CD4-positive, alpha-beta T cell treated with Interleukin-17A for 4 hours (primary cell): ENCODE measurements at regions not wholly inside any gene's neighbourhood (a gene's known extent, or its start where the extent isn't known, plus 50 kb on each side); places are given as distances from the start of the nearest gene placed in this dataset.

Source experiments
- DNase-seq: peaks from one replicate; pipeline ENCODE4 v3.0.0-alpha.2; 2020; ENCODE audit warnings: mixed read lengths

DNA sequence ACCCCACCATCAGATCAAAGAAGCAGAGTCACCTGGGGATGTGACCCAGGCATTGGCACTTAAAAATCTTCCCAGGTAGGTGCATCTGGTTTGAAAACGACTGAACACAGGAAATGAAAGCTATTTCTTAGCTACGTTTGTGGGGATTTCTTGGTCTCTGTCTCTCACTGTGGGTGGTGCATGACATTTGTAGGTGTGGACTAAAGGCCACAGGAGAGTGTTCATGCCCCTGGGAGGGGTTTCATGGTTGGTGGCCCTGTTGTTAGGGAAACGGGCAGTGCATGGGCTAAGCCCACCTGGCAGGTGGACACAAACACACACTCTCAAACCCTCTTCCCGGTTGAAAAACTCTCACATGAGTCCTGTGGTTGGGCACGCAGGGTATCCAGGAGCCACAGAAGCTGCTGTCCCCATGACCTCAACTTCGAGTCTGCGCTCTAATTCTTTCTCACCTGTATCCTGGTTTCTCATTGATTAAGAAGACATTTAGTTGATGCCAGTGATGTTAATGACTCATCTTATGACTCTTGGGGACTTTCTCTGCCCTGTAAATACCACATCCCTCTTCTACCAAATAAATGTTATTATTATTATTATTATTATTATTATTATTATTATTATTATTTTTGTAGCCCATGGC, 119.4 kb downstream of the MRPS6 start:
- no peak for DNase-seq

DNA sequence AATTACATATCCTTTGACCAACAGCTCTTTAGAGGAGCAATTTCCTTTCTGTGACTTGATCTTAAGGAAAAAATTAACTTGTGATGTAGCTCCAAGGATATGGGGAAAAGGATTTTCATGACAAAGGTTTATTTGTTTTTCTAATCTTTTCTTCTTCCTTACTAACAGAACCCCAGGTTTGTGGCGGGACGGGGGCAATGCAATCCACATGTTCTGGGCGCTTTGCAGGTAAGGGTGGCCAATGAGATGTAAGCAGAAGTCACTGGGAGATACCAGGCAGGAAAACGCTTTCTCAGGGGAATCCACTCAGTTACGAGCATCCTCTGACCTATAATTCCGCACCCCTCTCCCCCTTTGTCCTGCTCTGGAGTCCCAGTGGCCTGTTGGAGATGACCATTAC, 122.0 kb downstream of the MRPS6 start:
- DNase-seq = no peak

DNA sequence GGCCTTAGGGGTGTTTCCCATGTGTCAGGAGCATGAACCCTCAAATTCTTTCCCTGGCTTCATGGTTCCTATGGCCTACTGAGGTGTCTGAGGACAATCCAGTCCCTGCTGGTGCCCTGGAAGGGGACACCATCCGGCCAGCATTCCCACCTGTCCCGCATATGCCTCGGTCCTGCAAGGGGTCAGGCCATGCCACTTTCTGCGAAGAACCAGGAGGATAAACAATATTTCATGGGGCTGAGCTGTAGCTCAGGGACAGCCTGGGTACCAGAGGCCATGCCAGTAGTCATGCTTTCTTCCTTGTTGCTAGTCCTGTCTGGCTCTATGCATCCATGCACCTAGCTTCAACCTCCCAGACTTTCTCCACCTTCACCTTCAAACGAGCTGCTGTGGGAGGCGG, 123.6 kb downstream of the MRPS6 start:
- no peak for DNase-seq

- no peak for DNase-seq
These were observed 124.2 kb downstream of the MRPS6 start for GRCh38 chr21:34197561-34197960.

DNA sequence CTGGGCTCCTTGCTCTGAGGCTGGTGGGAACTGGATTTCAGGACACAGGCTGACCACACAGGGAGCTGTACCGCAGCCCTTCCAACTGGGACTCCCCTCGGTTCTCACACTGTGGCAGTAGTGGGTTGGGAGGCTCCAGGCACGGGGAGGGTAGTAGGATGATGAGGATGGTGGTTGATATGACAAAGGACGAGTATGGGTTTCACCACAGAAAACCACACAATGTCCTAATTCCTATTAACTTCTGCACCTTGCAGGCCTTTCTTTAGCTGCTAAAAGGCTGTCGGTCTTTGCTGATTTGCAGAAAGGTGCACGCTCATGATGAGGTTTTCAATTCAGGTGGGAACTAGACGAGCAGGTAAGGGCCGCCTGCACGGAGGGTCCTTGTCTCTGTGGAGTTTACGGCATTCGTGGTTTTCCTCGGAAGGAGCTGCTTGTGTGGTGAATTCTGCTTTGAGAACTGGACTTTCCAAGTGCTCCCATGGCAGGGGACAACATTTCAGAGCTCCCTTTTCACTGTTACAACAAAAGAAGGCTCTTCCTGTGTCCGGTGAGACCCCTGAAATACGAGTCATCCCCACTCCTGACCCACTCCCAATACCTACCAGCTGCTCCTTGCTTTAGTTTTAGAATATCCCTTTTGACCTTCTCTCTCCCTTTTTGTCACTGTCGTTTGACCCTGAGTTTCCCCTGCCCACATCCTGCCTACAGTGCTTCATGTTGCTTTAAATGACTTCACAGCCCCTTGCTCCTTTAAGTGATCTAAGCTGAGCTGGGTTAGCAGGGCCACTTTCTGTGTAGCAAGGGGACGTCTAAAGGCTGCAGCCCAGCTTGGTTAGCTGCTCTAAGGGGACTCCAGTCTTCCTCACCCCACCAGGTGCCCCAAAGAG, 125.1 kb downstream of the MRPS6 start:
- peak; percentile 55 for DNase-seq

GRCh38 chr21:34199121-34199910, 125.9 kb downstream of the MRPS6 start:
- peak; percentile 5 for DNase-seq

DNA sequence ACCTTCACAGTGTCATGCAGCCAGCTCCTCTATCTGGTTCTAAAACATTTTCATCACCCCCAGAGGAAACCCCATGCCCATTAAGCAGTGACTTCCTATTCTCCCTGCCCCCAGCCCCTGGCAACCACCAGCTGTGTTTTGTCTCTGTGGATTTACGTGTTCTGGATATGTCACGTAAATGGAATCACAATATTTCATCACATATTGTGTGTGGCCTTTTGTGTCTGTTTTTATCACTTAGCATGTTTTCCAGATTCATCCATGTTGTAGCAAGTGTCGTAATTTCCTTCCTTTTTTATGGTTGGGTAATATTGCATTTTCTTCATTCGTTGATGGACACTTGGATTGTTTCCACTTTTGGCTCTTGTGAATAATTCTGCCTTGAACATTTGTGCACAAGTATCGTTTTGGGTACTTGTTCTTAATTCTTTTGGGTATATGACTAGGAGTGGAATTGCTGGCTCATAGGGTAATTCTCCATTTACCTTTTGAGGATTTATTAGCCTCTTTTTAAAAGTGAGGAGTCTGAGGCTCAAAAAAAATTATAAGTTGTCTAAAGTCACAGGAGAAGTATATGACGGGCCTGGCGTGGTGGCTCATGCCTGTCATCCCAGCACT, 127.0 kb downstream of the MRPS6 start:
- DNase-seq = no peak

DNA sequence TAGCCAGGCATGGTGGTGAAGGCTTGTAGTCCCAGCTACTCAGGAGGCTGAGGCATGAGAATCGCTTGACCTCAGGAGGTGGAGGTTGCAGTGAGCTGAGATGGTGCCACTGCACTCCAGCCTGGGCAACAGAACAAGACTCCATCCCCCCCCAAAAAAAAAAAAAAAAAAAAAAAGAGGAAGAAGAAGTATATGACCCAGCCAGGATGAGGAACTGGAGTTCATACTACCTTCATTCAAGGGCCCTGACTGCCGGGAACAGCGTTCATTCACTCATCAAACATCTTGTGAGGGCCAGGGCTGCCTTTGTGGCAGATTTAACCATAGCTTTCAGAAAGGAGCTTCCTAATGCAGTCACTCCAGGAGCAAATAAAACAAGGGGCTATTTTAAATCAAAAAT, 127.6 kb downstream of the MRPS6 start:
- no peak for DNase-seq

- DNase-seq = peak; percentile 6
These were observed 128.1 kb downstream of the MRPS6 start for GRCh38 chr21:34201481-34201858.

DNA sequence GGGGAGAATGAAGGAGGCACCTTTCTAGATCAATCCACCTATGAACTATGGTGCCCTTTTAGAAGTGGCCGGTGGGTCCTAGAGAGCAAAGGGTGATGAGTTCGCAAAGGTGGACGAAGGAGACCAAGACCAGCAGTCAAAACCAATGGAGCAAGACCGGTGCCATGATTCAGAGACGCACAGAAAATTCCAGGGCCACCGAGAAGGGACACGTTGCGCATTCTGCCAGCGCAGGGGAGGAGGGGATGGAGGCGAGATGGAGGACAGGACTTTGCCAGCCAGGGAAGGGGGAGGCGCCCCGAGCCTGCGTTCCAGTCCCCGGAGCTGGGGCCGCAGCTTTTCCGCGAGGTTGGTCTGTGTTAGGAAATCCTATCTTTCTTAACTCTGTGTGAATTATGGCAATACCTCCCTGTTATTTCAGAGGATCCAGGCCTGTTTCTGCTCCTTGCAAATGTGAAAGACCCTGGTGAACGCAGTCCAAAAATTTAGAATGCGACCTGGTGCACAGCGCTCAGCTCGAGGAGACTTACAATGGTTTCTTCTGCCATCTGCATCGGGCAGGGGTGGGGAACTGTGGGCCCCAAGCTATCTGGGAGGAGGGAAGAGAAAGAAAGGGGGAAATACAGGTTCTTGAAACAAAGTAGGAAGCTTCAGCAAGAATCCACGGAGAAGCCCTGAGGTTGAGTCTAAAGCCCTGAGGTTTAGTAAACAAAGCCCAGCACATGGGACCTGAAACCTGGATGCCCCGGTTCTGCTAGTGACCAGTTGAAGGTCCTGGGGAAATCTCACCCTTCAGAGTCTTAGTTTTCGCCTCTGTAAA, 129.4 kb downstream of the MRPS6 start:
- DNase-seq = peak; percentile 19

- no peak for DNase-seq
These were observed 130.6 kb downstream of the MRPS6 start for GRCh38 chr21:34203851-34204420.

DNA sequence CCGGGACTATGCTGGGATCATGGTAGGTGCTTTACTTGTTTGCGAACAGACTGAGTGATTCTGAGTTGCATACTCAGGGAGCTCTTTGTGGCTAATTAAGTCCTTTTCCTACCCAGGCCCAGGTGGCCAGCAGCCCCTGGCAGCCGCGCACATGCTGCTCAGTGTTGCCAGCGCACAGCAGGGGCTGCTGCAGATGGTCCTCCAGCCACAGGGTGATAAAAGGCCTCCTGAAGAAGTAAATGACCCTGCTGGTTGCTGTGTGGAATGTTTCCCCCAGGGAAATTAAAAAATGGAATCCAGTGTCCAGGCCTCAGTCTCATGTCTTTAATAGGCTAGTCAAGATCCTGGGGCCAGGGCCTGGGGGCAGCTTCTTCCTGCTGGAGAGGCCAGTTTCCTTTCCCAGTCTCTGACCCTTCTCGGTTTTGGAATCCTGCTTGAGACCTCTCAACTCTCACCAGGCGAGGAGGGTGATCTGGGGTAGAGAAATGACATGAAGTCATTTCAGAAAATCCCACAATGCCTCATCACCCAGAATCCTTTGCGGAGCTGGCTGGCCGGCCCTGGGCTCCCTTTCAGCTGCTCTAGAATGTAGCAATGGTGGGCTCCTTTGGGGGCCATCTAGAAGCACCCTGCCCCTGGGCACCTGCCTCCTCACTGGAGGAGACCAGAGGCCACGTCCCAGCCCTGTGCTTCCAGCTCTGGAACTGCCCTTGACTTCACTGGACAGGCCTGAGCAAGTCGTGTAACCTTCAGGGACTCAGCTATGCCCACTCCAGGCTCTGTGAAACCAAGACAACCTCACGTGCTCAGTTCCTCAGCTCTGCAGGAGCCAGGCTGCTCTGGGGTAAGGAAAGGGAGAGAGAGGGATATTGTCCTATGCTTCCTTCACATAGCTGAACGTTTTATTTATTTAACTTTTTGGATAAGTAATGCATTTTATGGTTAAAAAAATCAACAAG, 131.4 kb downstream of the MRPS6 start:
- no peak for DNase-seq

DNA sequence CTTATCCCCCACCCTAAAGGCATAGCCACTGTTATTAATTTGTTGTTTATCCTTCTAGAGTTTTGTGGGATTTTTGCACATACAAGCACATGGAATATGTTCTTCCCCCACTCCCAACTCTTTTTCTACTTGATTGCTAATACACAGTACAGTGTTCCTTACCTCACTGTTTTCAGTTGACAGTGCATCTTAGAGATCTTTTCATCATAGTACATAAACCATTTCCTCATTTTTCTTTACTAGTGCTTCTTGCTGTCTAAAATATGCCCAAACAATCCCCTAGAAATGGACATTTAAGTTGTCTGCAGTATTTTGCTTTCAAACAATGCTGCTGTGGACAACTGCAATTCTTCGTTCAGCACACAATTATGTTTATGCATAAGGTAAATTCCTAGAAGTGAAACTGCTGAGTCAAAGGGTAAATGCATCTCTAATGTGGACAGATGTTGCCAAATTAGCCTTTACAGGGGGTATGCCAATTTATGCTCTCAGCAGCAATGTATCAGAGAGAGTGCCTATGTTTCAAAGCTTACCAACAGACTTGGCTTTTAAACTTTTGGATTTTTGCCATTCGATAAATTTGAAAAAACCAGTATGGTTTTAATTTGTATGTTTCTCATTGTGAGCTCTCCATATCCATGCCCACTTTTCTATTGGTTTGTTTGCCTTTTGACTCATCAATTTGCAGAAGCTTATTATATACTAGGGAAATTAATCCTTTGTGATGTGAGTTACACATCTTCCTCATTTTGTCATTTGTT, 132.6 kb downstream of the MRPS6 start:
- no peak for DNase-seq

- DNase-seq = no peak
These were observed 140.6 kb downstream of the MRPS6 start for GRCh38 chr21:34213959-34214358.

DNA sequence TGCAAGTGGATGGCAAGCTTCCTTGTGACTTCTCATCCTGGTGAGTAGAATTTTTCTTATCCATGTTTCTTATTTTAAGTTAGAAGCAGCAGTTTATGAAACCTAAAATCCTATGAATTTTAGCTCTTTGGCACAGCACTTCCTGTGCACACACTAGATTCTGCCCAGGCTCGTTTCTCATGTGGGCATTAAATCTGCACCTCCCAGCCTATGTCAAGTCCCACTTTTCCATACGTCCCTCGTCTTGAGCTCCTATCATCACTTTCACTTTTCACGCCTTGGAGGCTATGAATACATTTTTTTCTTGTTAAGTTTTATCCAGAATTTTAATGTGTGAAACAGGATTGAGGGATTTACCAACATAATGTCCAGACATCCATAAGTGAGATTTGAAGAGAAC, 142.1 kb downstream of the MRPS6 start:
- DNase-seq = no peak

DNA sequence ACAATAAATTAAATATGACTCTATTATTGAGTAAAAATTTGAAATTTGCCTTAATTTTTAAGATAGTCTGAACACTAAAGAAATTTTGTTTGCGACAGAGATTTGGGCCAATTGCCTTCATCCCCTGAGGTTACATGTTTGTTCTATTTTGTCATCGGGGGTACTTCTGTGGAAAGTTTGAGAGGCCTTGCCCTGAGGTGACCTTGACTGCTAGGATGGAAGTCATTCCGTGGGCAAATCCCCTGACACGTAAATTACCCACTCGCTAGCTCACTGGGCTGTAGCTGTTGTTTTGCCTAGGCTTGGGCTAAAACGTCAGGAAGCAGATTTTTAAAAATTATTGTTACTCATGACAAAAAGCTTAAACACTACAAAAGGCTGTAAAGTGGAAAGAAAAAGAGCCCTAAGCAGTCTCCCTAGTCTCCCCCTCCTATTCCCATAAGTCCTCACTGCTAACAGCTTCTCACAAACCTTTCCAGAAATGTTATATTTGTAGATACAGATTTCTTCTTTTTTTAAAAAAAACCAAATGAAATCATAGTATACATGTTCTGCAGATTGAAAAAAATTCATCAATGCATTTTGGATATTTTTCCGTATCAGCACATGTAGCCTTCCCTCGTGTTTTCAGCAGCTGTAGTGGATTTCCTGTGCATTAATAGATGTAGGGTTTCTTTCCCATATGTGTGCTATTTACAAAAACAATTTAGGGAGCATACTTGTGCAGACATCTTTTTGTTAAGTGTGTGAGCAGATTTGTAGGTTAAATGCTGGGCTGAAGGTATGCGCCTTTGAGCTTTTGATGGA, 142.7 kb downstream of the MRPS6 start:
- DNase-seq = no peak

DNA sequence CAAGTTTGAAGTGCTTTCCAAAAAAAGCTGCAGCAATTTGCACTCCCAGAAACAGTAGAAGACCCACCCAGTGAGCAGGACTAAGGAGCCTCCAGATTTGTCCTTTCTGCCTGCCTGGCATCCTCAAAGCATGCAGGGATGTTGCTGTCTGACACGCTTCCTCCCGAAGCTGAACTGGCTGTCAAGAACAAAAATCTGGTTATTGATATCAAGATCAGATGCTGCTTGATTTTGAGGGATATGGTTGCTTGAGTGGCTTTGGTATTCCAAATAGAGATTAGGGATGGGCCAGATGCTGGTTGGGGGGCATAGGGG, 143.3 kb downstream of the MRPS6 start:
- no peak for DNase-seq

DNA sequence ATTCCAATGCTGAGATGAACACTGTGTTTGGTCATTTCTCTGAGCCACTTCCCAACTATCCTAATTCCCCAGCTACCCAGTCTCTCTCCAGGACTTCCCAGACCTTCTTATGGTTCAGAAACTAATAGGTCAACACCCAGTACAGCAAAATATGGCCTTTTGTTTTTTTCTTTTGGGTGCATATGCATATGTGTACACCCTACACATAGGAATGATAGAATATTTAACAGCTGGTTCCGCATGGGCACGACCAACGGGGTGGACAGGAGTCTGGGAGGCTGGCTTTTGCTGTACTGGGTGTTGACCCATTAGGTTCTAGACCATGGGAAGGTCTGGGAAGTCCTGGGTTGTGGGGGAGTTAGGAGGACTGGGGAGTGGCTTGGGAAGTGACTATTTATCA, 143.9 kb downstream of the MRPS6 start:
- no peak for DNase-seq
